GM21576 (cell line): ENCODE measurements at regions not wholly inside any gene's neighbourhood (a gene's known extent, or its start where the extent isn't known, plus 50 kb on each side); places are given as distances from the start of the nearest gene placed in this dataset.

Source experiments
- ATAC-seq: cut with Tn5 transposase; IDR thresholded peaks from one replicate; pipeline ENCODE4 v1.9.1; 2021; ENCODE audit warnings: mild to moderate bottlenecking, moderate library complexity; ENCODE audit not compliant: unreplicated experiment

DNA sequence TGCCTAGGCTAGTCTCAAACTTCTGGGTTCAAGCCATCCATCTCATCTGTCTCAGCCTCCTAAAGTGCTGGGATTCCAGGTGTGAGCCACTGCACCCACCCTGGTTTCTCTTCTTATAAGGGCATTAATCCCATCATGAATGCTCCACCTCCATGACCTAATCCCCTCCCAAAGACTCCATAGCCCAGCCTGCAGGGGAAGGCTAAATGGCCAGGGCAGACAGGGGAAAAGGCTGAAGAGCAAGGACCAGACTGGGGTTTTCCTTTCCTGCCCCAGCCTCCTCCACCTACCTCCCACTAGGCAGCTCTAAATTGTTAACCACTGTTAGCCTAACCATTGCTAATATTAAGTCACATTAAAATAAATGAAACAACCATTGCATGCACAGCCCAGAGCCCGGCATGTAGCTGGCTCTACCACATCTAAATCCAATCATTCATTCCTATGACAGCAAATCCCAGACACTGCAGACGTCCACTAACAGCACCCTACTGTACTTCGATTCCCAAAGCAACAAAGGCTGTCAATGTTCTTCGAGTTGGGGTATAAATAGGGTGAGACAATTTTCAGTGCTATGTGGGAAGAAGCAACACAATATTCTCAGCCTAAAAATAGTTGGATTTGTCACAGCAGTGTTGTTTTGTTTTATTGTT, 243.2 kb upstream of the ARID1B start:
- no peak for ATAC-seq

- ATAC-seq: no peak
Measured at GRCh38 chr6:156526081-156526480, 251.1 kb upstream of the ARID1B start.

- ATAC-seq: no peak
Measured at GRCh38 chr6:156525541-156525940, 251.6 kb upstream of the ARID1B start.

- no peak for ATAC-seq
Measured at GRCh38 chr6:156519940-156520339, 257.2 kb upstream of the ARID1B start.

DNA sequence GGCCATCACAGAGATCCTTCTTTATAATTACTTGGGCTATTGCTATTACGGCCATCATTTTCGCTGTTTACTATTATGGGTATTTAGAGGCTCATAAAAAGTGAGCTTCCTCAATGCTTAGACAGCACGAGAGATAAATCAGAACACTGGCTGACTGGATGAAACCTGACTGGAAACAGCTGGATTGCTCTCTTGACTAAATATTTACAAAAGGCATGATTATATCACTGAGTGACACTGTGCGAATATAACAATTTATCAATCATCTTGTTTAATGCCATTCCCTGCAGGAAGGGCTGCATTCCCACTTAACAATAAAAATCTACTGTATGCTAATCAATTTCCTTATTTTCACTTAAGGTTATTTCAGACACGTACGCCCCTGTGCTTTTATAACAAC, 260.1 kb upstream of the ARID1B start:
- ATAC-seq: no peak

- ATAC-seq: no peak
Measured at GRCh38 chr6:156515242-156515641, 261.9 kb upstream of the ARID1B start.

- no peak for ATAC-seq
Measured at GRCh38 chr6:156513504-156513903, 263.7 kb upstream of the ARID1B start.

GRCh38 chr6:156511570-156511969, 265.6 kb upstream of the ARID1B start:
- ATAC-seq: no peak

DNA sequence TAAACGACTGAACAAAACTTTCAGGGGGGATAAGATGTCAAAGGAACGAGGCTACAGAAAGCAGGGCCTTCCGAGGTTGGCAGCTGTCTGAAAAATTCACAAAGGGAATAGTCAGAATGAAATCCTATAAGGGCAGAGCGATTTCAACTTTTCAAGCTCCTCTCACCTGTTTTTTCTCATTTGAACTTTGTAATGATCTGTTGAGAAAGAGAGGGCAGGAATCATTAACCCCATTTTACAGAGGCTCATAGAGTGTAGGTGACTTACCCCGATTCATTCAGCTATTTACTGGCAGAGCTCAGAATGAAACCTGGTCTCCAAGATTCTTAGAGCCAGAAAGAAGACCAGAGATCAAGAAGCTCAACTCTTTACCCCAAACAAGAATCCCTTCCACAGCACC, 266.1 kb upstream of the ARID1B start:
- no peak for ATAC-seq

- ATAC-seq: no peak
Measured at GRCh38 chr6:156510242-156510641, 266.9 kb upstream of the ARID1B start.

GRCh38 chr6:156509496-156509895, 267.7 kb upstream of the ARID1B start:
- no peak for ATAC-seq

GRCh38 chr6:156508923-156509322, 268.3 kb upstream of the ARID1B start:
- no peak for ATAC-seq

GRCh38 chr6:156508126-156508525, 269.1 kb upstream of the ARID1B start:
- no peak for ATAC-seq

DNA sequence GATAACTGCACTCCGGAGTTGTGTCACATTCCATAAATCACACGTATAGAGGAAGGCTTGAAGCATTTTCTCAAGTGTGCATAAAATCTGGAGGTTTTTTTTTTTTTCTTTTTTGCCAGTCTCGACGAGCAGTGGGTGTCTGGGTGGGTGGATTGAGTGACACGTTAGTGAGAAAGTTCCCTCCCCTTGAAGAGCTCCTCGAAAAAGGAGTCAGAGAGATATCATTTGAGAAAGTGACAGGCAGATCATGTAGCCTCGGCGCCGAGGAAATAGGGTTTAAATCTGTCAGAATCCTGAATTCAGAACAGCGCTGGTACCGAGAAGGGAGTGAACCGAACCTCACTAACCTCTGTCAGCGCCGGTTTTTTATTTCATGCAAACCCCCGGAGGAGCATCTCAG, 269.5 kb upstream of the ARID1B start:
- ATAC-seq: no peak

DNA sequence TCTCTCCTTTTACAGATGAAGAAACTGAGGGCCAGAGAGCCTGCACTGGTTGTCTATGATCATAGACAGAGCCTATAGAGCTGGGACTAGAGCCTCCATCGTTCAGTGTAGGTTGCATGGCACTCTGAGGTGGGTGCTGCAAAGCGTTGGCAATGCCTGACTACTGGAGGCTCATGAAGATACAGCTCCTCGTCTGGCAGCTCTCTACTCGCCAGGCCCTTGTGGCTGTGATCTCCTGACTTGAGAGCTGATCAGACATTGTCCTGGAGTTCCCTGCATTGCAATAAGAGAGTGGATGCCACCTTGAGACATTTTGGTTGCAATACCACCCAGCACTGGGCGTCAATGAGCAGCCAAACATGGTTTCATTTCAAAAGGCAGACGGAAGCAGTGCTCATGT, 270.1 kb upstream of the ARID1B start:
- ATAC-seq: no peak

DNA sequence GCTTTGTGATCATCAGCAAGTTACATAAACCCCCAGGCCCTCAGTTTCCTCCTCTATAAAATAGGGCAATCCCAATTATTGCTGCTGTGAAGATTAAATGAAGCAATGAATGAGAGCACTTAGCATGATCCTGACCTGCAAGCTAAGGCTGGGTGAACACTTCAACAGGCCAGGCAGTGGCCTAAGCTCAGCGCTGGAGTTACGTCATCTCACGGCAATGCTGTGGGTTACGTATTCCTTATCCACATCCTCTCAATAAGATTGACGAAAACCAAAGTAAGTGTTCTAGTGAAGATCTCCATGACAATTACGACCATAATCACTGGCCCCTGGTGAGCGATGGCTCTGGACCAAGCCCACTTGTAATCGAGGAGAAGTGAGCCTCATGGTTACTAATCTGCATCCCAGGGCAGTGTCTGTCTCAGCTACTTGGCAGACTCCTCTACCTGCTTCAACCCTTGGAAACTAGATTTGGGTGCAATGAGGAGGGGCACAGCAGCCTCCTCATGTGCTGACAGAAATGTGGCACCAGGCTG, 274.1 kb upstream of the ARID1B start:
- no peak for ATAC-seq

DNA sequence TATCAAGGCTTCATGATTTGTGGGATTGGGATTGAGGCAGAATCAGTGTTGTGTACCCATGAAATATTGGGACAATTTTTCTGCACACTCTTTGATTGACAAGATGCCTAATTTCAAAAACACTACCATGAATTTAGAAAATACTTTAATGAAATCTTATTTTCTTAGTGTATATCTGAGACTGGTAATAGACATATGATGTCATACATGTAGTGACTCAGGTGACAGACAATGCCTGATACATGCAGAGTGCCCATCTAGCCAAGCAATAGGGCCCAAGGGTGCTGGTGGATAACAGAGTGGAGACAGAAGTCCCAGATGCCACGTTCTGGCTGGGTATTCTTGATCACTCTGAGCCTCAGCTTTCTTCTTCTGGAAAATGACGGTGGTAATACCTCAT, 279.6 kb upstream of the ARID1B start:
- no peak for ATAC-seq

DNA sequence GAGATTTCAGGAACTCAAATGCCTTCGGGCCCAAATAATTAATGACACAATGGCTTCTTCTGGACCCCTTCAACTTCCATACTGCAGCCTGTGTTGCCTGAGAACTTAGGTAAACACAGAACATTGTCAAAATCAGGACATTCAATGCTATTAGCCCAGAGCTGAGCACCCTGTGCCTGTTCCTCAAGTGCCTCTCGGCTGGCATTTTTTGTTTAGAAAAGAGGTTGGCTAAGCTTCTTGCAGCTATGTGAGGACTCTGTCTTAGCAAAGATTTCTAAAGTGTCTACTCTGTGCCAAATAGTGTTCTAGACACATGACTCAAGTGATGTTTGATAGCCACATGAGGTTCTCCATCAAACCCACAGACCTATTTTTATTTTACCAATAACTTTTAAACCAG, 289.3 kb upstream of the ARID1B start:
- no peak for ATAC-seq

- ATAC-seq: no peak
Measured at GRCh38 chr6:156485150-156485549, 292.0 kb upstream of the ARID1B start.

- no peak for ATAC-seq
Measured at GRCh38 chr6:156474507-156475120, 302.6 kb upstream of the ARID1B start.

GRCh38 chr6:156471000-156471399, 306.2 kb upstream of the ARID1B start:
- ATAC-seq: no peak

GRCh38 chr6:156464100-156464878, 312.9 kb upstream of the ARID1B start:
- peak; percentile 55 for ATAC-seq
